Fibroblast of villous mesenchyme (primary cell): ENCODE measurements at regions not wholly inside any gene's neighbourhood (a gene's known extent, or its start where the extent isn't known, plus 50 kb on each side); places are given as distances from the start of the nearest gene placed in this dataset.

Experiments
- DNase-seq: peaks from one replicate; pipeline ENCODE4 v3.0.0-alpha.2; 2010; ENCODE audit warnings: low read depth
- H3K4me3 ChIP-seq: 2 replicates; pipeline ENCODE4 v1.5.1; 2011; ENCODE audit warnings: low read depth, mild to moderate bottlenecking, low read length
- CTCF ChIP-seq: IDR thresholded peaks from 2 replicates; pipeline ENCODE4 v1.5.1; 2012; ENCODE audit warnings: low read depth, mild to moderate bottlenecking, low read length; ENCODE audit not compliant: insufficient read depth

- H3K4me3 ChIP-seq: no peak overlapping the region
- no peak for TF ChIP-seq CTCF
- DNase-seq: no peak
These were observed 700.3 kb downstream of the TMEM182 start for GRCh38 chr2:103462101-103462500.

- no peak for TF ChIP-seq CTCF
- no peak overlapping the region for H3K4me3 ChIP-seq
- no peak for DNase-seq
These were observed 700.9 kb downstream of the TMEM182 start for GRCh38 chr2:103462712-103463111.

GRCh38 chr2:103464831-103465230 lies 703.0 kb downstream of the TMEM182 start:
- H3K4me3 ChIP-seq: no peak overlapping the region
- DNase-seq: no peak
- TF ChIP-seq CTCF: no peak

- no peak for DNase-seq
- TF ChIP-seq CTCF: no peak
- no peak overlapping the region for H3K4me3 ChIP-seq
These were observed 708.0 kb downstream of the TMEM182 start for GRCh38 chr2:103469800-103470199.

- no peak for TF ChIP-seq CTCF
- no peak overlapping the region for H3K4me3 ChIP-seq
- no peak for DNase-seq
These were observed 723.1 kb downstream of the TMEM182 start for GRCh38 chr2:103484906-103485305.

- DNase-seq: no peak
- no peak for TF ChIP-seq CTCF
- H3K4me3 ChIP-seq: no peak overlapping the region
These were observed 735.0 kb downstream of the TMEM182 start for GRCh38 chr2:103496850-103497249.

- no peak for TF ChIP-seq CTCF
- no peak for DNase-seq
These were observed 745.0 kb downstream of the TMEM182 start for GRCh38 chr2:103506812-103507211.

More at GRCh38 chr2:103506812-103507211, 745.0 kb downstream of the TMEM182 start:
- no peak overlapping the region for H3K4me3 ChIP-seq
